Hepatocyte (in vitro differentiated cells): ENCODE measurements at regions not wholly inside any gene's neighbourhood (a gene's known extent, or its start where the extent isn't known, plus 50 kb on each side); places are given as distances from the start of the nearest gene placed in this dataset.

Experiments
- DNase-seq: peaks from one replicate; pipeline ENCODE4 v3.0.0-alpha.2; 2016; ENCODE audit warnings: low spot score
- H2AFZ ChIP-seq: fragments of 200-600 bp; sonication (generic); 2 replicates; pipeline ENCODE4 v1.6.0; 2016; ENCODE audit warnings: antibody characterized with exemption, mild to moderate bottlenecking
- H3K27ac ChIP-seq: fragments of 200-600 bp; sonication (generic); 2 replicates; pipeline ENCODE4 v1.5.1; 2016; ENCODE audit warnings: mild to moderate bottlenecking
- H3K27me3 ChIP-seq: fragments of 200-600 bp; sonication (generic); 2 replicates; pipeline ENCODE4 v1.6.1; 2016
- H3K36me3 ChIP-seq: fragments of 200-600 bp; sonication (generic); replicated peaks from 2 replicates; pipeline ENCODE4 v1.5.1; 2016; ENCODE audit warnings: low read depth; ENCODE audit not compliant: insufficient read depth
- H3K4me1 ChIP-seq: fragments of 200-600 bp; sonication (generic); 2 replicates; pipeline ENCODE4 v1.5.1; 2016; ENCODE audit warnings: mild to moderate bottlenecking, moderate library complexity; ENCODE audit not compliant: insufficient read depth
- H3K4me2 ChIP-seq: fragments of 200-600 bp; sonication (generic); 2 replicates; pipeline ENCODE4 v1.6.0; 2016
- H3K4me3 ChIP-seq: fragments of 200-600 bp; sonication (generic); 2 replicates; pipeline ENCODE4 v1.5.1; 2016; ENCODE audit warnings: mild to moderate bottlenecking
- H3K79me2 ChIP-seq: fragments of 200-600 bp; sonication (generic); 2 replicates; pipeline ENCODE4 v1.6.0; 2017; ENCODE audit warnings: mild to moderate bottlenecking
- H3K9me2 ChIP-seq: fragments of 200-600 bp; sonication (generic); replicated peaks from 2 replicates; pipeline ENCODE4 v1.6.0; 2017; ENCODE audit warnings: mild to moderate bottlenecking; ENCODE audit not compliant: insufficient read depth
- H3K9me3 ChIP-seq: fragments of 200-600 bp; sonication (generic); 2 replicates; pipeline ENCODE4 v1.5.1; 2016; ENCODE audit warnings: low read depth, mild to moderate bottlenecking
- H4K20me1 ChIP-seq: fragments of 200-600 bp; sonication (generic); 2 replicates; pipeline ENCODE4 v1.6.0; 2016; ENCODE audit warnings: mild to moderate bottlenecking; ENCODE audit not compliant: insufficient read depth, poor library complexity, severe bottlenecking
- EZH2 ChIP-seq: fragments of 200-600 bp; sonication (generic); IDR thresholded peaks from 2 replicates; pipeline ENCODE4 v1.6.1; 2016; ENCODE audit warnings: antibody characterized with exemption, mild to moderate bottlenecking, borderline replicate concordance
- EZH2phosphoT487 ChIP-seq: fragments of 200-600 bp; sonication (generic); IDR thresholded peaks from one replicate; pipeline ENCODE4 v1.6.1; 2018; ENCODE audit warnings: antibody characterized with exemption, mild to moderate bottlenecking, low read depth, moderate library complexity; ENCODE audit not compliant: unreplicated experiment, severe bottlenecking
- WGBS: methylation state at CpG from one replicate; pipeline ENCODE4 v1.1.6; 2016; ENCODE audit warnings: low lambda C conversion rate; ENCODE audit errors: missing lambda C conversion rate; 5-methylcytosine and 5-hydroxymethylcytosine counted together
- TF ChIP-seq, protein P1 (sequence below): fragments of 200-600 bp; sonication (generic); IDR thresholded peaks from 2 replicates; pipeline ENCODE4 v1.5.1; 2016; ENCODE audit warnings: antibody characterized with exemption, mild to moderate bottlenecking; ENCODE audit not compliant: poor library complexity

DNA sequence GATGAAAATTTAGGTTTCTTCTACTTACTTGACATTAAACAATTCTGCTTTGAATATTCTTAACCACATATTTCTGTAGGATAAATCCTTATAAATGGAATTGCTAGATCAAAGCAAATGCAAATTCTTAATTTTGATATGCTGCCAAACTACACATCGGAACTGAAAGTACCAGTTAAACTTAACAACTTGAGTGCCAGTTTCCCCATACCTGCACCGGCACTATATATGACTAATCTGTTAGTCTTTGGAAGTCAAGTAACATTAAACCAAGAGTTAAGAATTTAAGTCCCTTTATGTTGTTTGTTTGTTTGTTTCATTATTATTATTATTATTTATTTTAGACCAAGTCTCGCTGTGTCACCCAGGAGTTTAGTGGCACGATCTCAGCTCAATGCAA, 103.9 kb upstream of the AKAP13 start:
- Histone ChIP-seq H3K27ac (no peak overlapping the region), H2AFZ (no peak overlapping the region), H3K9me3 (no peaks in the 10 kb centered on the region), H3K4me2 (no peak overlapping the region), H3K4me1 (no peaks in the 10 kb centered on the region), H3K36me3 (no peaks in the 10 kb centered on the region), H3K9me2 (no peaks in the 10 kb centered on the region), H3K27me3 (no peaks in the 10 kb centered on the region), H3K4me3 (no peak overlapping the region), H4K20me1 (no peaks in the 10 kb centered on the region), H3K79me2 (no peaks in the 10 kb centered on the region)
- 96% methylated on average over 4 of the region's 4 CpGs for WGBS
- TF ChIP-seq EZH2phosphoT487 (no peak), EZH2 (no peak)
- TF ChIP-seq, protein P1, sequence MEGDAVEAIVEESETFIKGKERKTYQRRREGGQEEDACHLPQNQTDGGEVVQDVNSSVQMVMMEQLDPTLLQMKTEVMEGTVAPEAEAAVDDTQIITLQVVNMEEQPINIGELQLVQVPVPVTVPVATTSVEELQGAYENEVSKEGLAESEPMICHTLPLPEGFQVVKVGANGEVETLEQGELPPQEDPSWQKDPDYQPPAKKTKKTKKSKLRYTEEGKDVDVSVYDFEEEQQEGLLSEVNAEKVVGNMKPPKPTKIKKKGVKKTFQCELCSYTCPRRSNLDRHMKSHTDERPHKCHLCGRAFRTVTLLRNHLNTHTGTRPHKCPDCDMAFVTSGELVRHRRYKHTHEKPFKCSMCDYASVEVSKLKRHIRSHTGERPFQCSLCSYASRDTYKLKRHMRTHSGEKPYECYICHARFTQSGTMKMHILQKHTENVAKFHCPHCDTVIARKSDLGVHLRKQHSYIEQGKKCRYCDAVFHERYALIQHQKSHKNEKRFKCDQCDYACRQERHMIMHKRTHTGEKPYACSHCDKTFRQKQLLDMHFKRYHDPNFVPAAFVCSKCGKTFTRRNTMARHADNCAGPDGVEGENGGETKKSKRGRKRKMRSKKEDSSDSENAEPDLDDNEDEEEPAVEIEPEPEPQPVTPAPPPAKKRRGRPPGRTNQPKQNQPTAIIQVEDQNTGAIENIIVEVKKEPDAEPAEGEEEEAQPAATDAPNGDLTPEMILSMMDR: no peak
- DNase-seq: no peak

DNA sequence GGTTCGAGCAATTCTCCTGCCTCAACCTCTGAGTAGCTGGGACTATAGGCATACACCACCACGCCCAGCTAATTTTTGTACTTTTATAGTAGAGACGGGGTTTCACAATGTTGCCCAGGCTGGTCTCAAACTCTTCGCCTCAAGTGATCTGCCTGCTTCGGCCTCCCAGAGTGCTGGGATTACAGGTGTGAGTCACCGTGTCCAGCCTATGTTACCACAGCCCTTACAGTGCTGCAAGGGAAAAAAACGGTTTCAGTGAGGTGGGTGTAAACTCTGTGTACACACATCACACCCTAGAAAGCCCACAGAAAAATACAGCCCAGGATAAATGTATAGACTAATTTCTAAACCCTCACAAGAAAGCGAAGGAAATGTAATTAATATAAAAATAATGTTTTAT, 103.5 kb upstream of the AKAP13 start:
- TF ChIP-seq EZH2 (no peak), EZH2phosphoT487 (no peak)
- TF ChIP-seq, protein P1: no peak
- H3K4me2 ChIP-seq: no peak overlapping the region
- no peaks in the 10 kb centered on the region for H3K9me3 ChIP-seq
- H3K4me1 ChIP-seq: no peaks in the 10 kb centered on the region
- no peak overlapping the region for H3K27ac ChIP-seq
- no peak overlapping the region for H2AFZ ChIP-seq
- H3K36me3 ChIP-seq: no peaks in the 10 kb centered on the region
- no peaks in the 10 kb centered on the region for H3K9me2 ChIP-seq
- H3K79me2 ChIP-seq: no peaks in the 10 kb centered on the region
- 92% methylated on average over 8 of the region's 8 CpGs for WGBS
- DNase-seq: no peak
- no peaks in the 10 kb centered on the region for H4K20me1 ChIP-seq
- H3K4me3 ChIP-seq: no peak overlapping the region
- H3K27me3 ChIP-seq: no peaks in the 10 kb centered on the region

DNA sequence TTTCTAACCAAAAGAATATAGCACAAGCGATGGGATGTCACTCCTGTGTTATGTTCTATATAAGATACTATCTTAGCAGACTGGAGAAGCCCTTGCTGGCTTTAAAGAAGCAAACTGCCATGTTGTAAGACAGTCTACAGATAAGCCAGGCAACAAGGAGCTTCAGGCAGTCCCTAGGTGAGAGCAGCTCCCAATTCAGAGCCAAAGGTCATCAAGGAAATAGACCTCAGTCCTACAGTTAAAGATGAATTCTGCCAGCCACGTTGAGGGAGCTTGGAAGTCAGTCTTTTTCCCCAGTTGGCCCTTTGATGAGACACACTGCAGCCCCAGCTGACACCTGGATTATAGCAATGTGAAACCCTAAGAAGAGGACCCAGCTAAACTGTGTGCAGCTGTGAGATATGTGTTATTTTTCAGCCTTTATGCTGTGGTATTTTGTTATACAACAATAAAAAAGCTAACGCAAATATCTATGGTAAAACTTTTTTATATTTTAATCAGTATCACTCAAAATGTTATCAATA, 102.5 kb upstream of the AKAP13 start:
- Histone ChIP-seq H3K4me1 (no peaks in the 10 kb centered on the region), H3K36me3 (no peaks in the 10 kb centered on the region), H3K4me3 (no peak overlapping the region), H3K27me3 (no peaks in the 10 kb centered on the region), H3K27ac (no peak overlapping the region), H2AFZ (no peak overlapping the region), H4K20me1 (no peaks in the 10 kb centered on the region), H3K4me2 (no peak overlapping the region), H3K79me2 (no peaks in the 10 kb centered on the region), H3K9me2 (no peaks in the 10 kb centered on the region), H3K9me3 (no peaks in the 10 kb centered on the region)
- 80% methylated on average over 3 of the region's 3 CpGs for whole genome bisulfite sequencing
- DNase-seq: no peak
- TF ChIP-seq, protein P1: no peak
- TF ChIP-seq EZH2phosphoT487 (no peak), EZH2 (no peak)

DNA sequence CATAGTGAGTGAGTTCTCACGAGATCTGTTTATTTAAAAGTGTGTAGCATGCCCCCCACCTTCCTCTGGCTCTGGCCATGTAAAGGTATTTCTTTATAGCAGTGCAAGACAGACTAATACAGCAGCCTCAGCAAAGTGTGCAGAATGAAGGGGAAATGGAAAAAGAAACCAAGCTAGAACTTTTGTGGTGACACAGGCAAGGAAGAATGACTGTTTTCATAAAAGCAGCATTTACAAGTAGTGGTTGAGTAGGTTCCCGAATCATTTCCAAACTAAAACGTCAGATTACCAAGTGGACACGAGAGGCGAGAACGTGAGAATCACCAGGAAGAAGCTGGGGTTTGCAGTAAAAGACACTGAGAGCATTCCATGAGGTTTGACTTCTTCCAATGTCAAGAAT, 100.2 kb upstream of the AKAP13 start:
- Histone ChIP-seq H3K4me3 (no peak overlapping the region), H3K27ac (no peak overlapping the region), H3K9me3 (no peaks in the 10 kb centered on the region), H3K4me2 (no peak overlapping the region), H3K4me1 (no peaks in the 10 kb centered on the region), H2AFZ (no peak overlapping the region), H4K20me1 (no peaks in the 10 kb centered on the region), H3K9me2 (no peaks in the 10 kb centered on the region), H3K36me3 (no peaks in the 10 kb centered on the region), H3K27me3 (no peaks in the 10 kb centered on the region), H3K79me2 (no peaks in the 10 kb centered on the region)
- 90% methylated on average over 6 of the region's 6 CpGs for WGBS
- no peak for DNase-seq
- TF ChIP-seq, protein P1: no peak
- TF ChIP-seq EZH2phosphoT487: no peak
- TF ChIP-seq EZH2: no peak
